ENCODE measurements at regions not wholly inside any gene's neighbourhood (a gene's known extent, or its start where the extent isn't known, plus 50 kb on each side); places are given as distances from the start of the nearest gene placed in this dataset.

- Histone ChIP-seq H2BK5ac (ENCODE audit: low read depth, low read length, poor library complexity, severe bottlenecking) (no peak overlapping the region), H3K4me2 (ENCODE audit: low read length, poor library complexity, severe bottlenecking) (no peak overlapping the region), H4K91ac (ENCODE audit: low read length) (no peak overlapping the region), H3K23ac (ENCODE audit: low read length in 2 of 2) (no peak overlapping the region), H2AK5ac (ENCODE audit: low read length, severe bottlenecking) (no peak overlapping the region), H3K79me1 (replicated peaks; ENCODE audit: low read length, poor library complexity, severe bottlenecking) (no peaks in the 10 kb centered on the region), H3K36me3 (ENCODE audit: control insufficient read depth in 1 of 2, insufficient read depth in 2 of 2, low read depth in 1 of 2, low read length in 2 of 2) (no peaks in the 10 kb centered on the region), H3K9ac (ENCODE audit: low read length) (no peak overlapping the region), H3K9me3 (ENCODE audit: control insufficient read depth, low read length) (no peaks in the 10 kb centered on the region), H3K18ac (ENCODE audit: low read depth in 1 of 2, low read length in 2 of 2) (no peak overlapping the region), H2AFZ (ENCODE audit: low read depth, low read length) (no peak overlapping the region), H2BK12ac (ENCODE audit: low read length in 2 of 2) (no peak overlapping the region), H3K14ac (ENCODE audit: low read length in 2 of 2) (no peak overlapping the region), H4K8ac (ENCODE audit: low read length) (no peak overlapping the region), H3K4ac (ENCODE audit: low read depth in 1 of 2, low read length in 2 of 2) (no peak overlapping the region), H3K27me3 (ENCODE audit: control insufficient read depth in 1 of 2, insufficient read depth in 1 of 2, low read length in 2 of 2) (no peaks in the 10 kb centered on the region), H3K4me1 (ENCODE audit: control insufficient read depth, insufficient read depth, low read depth, low read length) (no peaks in the 10 kb centered on the region), H3K4me3 (ENCODE audit: insufficient read depth in 1 of 2, low read depth in 1 of 2, low read length in 2 of 2) (no peak overlapping the region), H2BK15ac (ENCODE audit: low read depth, poor library complexity, severe bottlenecking) (no peak overlapping the region), H3K27ac (ENCODE audit: low read length, poor library complexity, severe bottlenecking) (no peak overlapping the region), H2BK120ac (ENCODE audit: low read depth, low read length) (no peak overlapping the region)
- 49% methylated on average over 4 of the region's 4 CpGs for WGBS
- no peak for DNase-seq
These were observed 176.2 kb downstream of the SMC2 start for GRCh38 chr9:104269996-104270963.

GRCh38 chr9:104276709-104277245, 182.7 kb downstream of the SMC2 start:
- Histone ChIP-seq H3K4me1 (ENCODE audit: control insufficient read depth, insufficient read depth, low read depth, low read length) (no peaks in the 10 kb centered on the region), H3K27me3 (ENCODE audit: control insufficient read depth in 1 of 2, insufficient read depth in 1 of 2, low read length in 2 of 2) (no peaks in the 10 kb centered on the region), H4K8ac (ENCODE audit: low read length) (no peak overlapping the region), H3K9ac (ENCODE audit: low read length) (peak overlapping the region; percentile 59), H2BK15ac (ENCODE audit: low read depth, poor library complexity, severe bottlenecking) (no peak overlapping the region), H4K91ac (ENCODE audit: low read length) (no peak overlapping the region), H2AK5ac (ENCODE audit: low read length, severe bottlenecking) (no peak overlapping the region), H3K4me2 (ENCODE audit: low read length, poor library complexity, severe bottlenecking) (no peak overlapping the region), H3K36me3 (ENCODE audit: control insufficient read depth in 1 of 2, insufficient read depth in 2 of 2, low read depth in 1 of 2, low read length in 2 of 2) (no peaks in the 10 kb centered on the region), H3K18ac (ENCODE audit: low read depth in 1 of 2, low read length in 2 of 2) (no peak overlapping the region), H3K9me3 (ENCODE audit: control insufficient read depth, low read length) (no peaks in the 10 kb centered on the region), H2AFZ (ENCODE audit: low read depth, low read length) (no peak overlapping the region), H3K23ac (ENCODE audit: low read length in 2 of 2) (no peak overlapping the region), H3K4me3 (ENCODE audit: insufficient read depth in 1 of 2, low read depth in 1 of 2, low read length in 2 of 2) (peak overlapping the region in 1 of 2 experiments; percentile 13), H3K14ac (ENCODE audit: low read length in 2 of 2) (no peak overlapping the region), H3K4ac (ENCODE audit: low read depth in 1 of 2, low read length in 2 of 2) (no peak overlapping the region), H2BK12ac (ENCODE audit: low read length in 2 of 2) (no peak overlapping the region), H2BK5ac (ENCODE audit: low read depth, low read length, poor library complexity, severe bottlenecking) (no peak overlapping the region), H3K27ac (ENCODE audit: low read length, poor library complexity, severe bottlenecking) (no peak overlapping the region), H3K79me1 (replicated peaks; ENCODE audit: low read length, poor library complexity, severe bottlenecking) (no peaks in the 10 kb centered on the region), H2BK120ac (ENCODE audit: low read depth, low read length) (no peak overlapping the region)
- WGBS = 80% methylated on average over 3 of the region's 3 CpGs
- no peak for DNase-seq

GRCh38 chr9:104278929-104279496, 184.9 kb downstream of the SMC2 start:
- H3K18ac ChIP-seq (ENCODE audit: low read depth in 1 of 2, low read length in 2 of 2) = no peak overlapping the region
- H3K27ac ChIP-seq (ENCODE audit: low read length, poor library complexity, severe bottlenecking) = no peak overlapping the region
- H3K79me1 ChIP-seq (replicated peaks; ENCODE audit: low read length, poor library complexity, severe bottlenecking) = no peaks in the 10 kb centered on the region
- H2BK5ac ChIP-seq (ENCODE audit: low read depth, low read length, poor library complexity, severe bottlenecking) = no peak overlapping the region
- H3K4me1 ChIP-seq (ENCODE audit: control insufficient read depth, insufficient read depth, low read depth, low read length) = no peaks in the 10 kb centered on the region
- WGBS = 81% methylated on average over 2 of the region's 2 CpGs
- DNase-seq = no peak
- no peak overlapping the region for H3K4me2 ChIP-seq (ENCODE audit: low read length, poor library complexity, severe bottlenecking)
- H3K9ac ChIP-seq (ENCODE audit: low read length) = peak overlapping the region; percentile 56
- H3K9me3 ChIP-seq (ENCODE audit: control insufficient read depth, low read length) = no peaks in the 10 kb centered on the region
- no peak overlapping the region for H3K4me3 ChIP-seq (ENCODE audit: insufficient read depth in 1 of 2, low read depth in 1 of 2, low read length in 2 of 2)
- no peak overlapping the region for H3K23ac ChIP-seq (ENCODE audit: low read length in 2 of 2)
- H2BK12ac ChIP-seq (ENCODE audit: low read length in 2 of 2) = no peak overlapping the region
- H4K91ac ChIP-seq (ENCODE audit: low read length) = no peak overlapping the region
- no peaks in the 10 kb centered on the region for H3K27me3 ChIP-seq (ENCODE audit: control insufficient read depth in 1 of 2, insufficient read depth in 1 of 2, low read length in 2 of 2)
- no peak overlapping the region for H2AFZ ChIP-seq (ENCODE audit: low read depth, low read length)
- no peak overlapping the region for H4K8ac ChIP-seq (ENCODE audit: low read length)
- H3K36me3 ChIP-seq (ENCODE audit: control insufficient read depth in 1 of 2, insufficient read depth in 2 of 2, low read depth in 1 of 2, low read length in 2 of 2) = no peaks in the 10 kb centered on the region
- no peak overlapping the region for H2BK15ac ChIP-seq (ENCODE audit: low read depth, poor library complexity, severe bottlenecking)
- H3K4ac ChIP-seq (ENCODE audit: low read depth in 1 of 2, low read length in 2 of 2) = no peak overlapping the region
- H3K14ac ChIP-seq (ENCODE audit: low read length in 2 of 2) = no peak overlapping the region
- no peak overlapping the region for H2AK5ac ChIP-seq (ENCODE audit: low read length, severe bottlenecking)
- no peak overlapping the region for H2BK120ac ChIP-seq (ENCODE audit: low read depth, low read length)

GRCh38 chr9:104279535-104280177, 185.5 kb downstream of the SMC2 start:
- Histone ChIP-seq H3K36me3 (ENCODE audit: control insufficient read depth in 1 of 2, insufficient read depth in 2 of 2, low read depth in 1 of 2, low read length in 2 of 2) (no peaks in the 10 kb centered on the region), H3K9me3 (ENCODE audit: control insufficient read depth, low read length) (no peaks in the 10 kb centered on the region), H4K91ac (ENCODE audit: low read length) (no peak overlapping the region), H3K27me3 (ENCODE audit: control insufficient read depth in 1 of 2, insufficient read depth in 1 of 2, low read length in 2 of 2) (no peaks in the 10 kb centered on the region), H2BK120ac (ENCODE audit: low read depth, low read length) (no peak overlapping the region), H3K4me3 (ENCODE audit: insufficient read depth in 1 of 2, low read depth in 1 of 2, low read length in 2 of 2) (no peak overlapping the region), H3K18ac (ENCODE audit: low read depth in 1 of 2, low read length in 2 of 2) (no peak overlapping the region), H2BK15ac (ENCODE audit: low read depth, poor library complexity, severe bottlenecking) (no peak overlapping the region), H3K23ac (ENCODE audit: low read length in 2 of 2) (no peak overlapping the region), H4K8ac (ENCODE audit: low read length) (no peak overlapping the region), H2BK5ac (ENCODE audit: low read depth, low read length, poor library complexity, severe bottlenecking) (no peak overlapping the region), H3K4me1 (ENCODE audit: control insufficient read depth, insufficient read depth, low read depth, low read length) (no peaks in the 10 kb centered on the region), H2BK12ac (ENCODE audit: low read length in 2 of 2) (no peak overlapping the region), H2AFZ (ENCODE audit: low read depth, low read length) (no peak overlapping the region), H2AK5ac (ENCODE audit: low read length, severe bottlenecking) (no peak overlapping the region), H3K14ac (ENCODE audit: low read length in 2 of 2) (no peak overlapping the region), H3K27ac (ENCODE audit: low read length, poor library complexity, severe bottlenecking) (no peak overlapping the region), H3K4me2 (ENCODE audit: low read length, poor library complexity, severe bottlenecking) (no peak overlapping the region), H3K4ac (ENCODE audit: low read depth in 1 of 2, low read length in 2 of 2) (no peak overlapping the region), H3K79me1 (replicated peaks; ENCODE audit: low read length, poor library complexity, severe bottlenecking) (no peaks in the 10 kb centered on the region), H3K9ac (ENCODE audit: low read length) (peak overlapping the region; percentile 56)
- WGBS = 80% methylated on average over 1 of the region's 2 CpGs
- no peak for DNase-seq
